HG02885 (cell line): ENCODE measurements at regions not wholly inside any gene's neighbourhood (a gene's known extent, or its start where the extent isn't known, plus 50 kb on each side); places are given as distances from the start of the nearest gene placed in this dataset.
"Not testable (repeated sequence)": the region's sequence is repeated elsewhere in the genome, so short reads cannot be mapped to it uniquely, and the experiment has no call there.

Source experiments
- ATAC-seq: cut with Tn5 transposase; IDR thresholded peaks from one replicate; pipeline ENCODE4 v1.9.1; 2021; ENCODE audit warnings: mild to moderate bottlenecking; ENCODE audit not compliant: unreplicated experiment, poor library complexity

DNA sequence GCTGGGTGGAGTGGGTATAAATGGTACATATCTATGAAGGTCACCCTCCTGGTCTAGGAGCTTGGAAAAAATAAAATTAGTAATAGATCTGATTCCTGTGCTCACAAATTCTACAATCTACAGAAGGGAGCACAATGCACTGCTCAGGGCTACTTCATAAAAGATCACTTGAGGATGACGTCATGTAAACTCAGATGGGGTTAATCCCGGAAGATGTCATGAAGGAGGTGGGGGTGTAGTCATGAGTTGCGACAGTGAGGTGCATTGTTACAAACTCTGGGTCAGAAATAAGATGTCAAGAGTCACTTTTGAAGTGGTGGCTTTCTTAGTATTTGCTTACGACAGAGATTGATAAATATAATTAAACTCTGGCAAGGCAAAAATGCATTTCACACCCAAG is 68.2 kb downstream of the LHX9 start:
- ATAC-seq, result no peak

DNA sequence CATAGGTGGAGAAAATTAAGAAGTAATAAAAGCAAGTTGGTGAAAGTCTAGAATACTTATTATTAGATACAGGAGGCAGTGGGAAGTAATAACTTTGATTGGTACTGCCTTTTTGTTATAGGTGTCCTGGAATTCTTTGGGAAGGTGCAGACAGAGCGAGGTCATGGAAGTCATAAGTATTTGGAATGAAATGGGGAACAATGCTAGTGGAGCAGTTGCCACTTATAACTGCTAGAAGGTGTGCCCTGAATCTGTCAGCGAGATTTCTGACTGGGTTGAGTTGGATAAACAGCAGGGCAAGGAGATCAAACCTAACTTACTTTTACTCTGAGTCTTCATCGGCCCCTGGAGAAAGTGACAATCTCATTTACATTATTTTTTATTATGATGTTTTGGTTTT is 69.6 kb downstream of the LHX9 start:
- no peak for ATAC-seq

DNA sequence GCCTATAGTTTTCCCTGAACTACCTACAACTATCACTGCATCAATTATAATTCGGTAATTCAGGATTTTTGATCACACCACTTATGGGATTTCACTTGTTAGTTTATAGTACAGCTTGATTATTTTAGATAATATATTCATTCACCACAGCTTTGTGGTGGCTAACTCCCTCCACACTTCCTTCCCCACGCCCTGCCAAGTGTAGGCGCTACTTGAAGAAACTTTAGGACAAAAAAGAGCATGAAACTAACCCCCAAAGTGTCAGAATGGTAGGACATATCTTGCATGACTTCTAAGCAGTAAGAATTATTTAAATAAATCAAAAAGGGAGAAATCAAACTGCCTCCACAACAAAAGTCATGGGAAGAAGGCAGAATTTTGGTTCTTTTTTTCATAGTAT is 70.1 kb downstream of the LHX9 start:
- no peak for ATAC-seq

DNA sequence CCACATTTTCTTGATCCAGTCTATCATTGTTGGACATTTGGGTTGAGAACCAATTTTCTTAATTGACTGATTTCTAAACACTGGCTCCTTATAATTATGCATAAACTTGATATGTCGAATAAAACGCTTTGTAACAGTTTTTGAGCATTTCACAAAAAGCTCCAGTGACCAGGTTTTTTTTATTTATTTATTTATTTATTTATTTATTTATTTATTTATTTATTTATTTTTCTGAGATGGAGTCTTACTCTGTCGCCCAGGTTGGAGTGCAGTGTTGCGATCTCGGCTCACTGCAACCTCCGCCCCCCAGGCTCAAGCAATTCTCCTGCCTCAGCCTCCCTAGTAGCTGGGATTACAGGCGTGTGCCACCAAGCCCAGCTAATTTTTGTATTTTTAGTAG is 71.4 kb downstream of the LHX9 start:
- ATAC-seq, result not testable (repeated sequence)

DNA sequence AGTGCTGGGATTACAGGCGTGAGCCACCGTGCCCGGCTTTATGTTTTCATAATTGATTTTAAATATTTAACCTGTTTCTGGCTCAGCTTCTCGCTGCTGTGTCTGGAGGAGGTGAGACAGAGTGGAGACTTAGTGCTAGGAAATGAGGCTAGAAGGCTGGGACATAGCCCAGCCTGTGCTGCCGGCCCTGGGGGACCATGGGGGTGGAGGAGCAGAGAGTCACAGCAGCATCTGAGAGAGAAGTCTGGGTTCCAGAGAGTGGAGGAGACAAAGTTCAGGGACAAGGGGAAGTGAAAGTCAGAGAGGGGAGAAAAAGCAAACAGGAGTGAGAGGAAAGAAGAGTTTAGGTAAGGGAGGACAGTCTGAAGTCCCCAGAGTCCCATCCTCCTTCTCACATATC is 71.9 kb downstream of the LHX9 start:
- no peak for ATAC-seq

DNA sequence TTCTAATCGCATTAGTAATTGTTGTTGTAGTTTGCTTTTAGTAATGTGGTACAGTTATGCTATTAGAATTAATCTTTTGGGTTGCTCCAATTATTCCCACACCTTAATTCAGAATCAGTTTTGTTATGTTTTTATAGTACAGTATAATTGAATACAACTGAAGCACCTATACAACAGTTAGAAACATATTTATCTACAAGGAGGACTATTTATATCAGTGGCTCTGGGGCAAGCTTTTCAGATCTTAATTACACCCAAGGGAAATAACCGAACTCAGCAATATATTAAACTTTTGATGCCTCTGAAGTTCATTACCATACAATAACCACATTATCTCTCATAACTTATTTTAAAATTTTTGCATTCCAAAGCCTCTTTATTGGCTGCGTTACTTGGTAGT is 74.4 kb downstream of the LHX9 start:
- no peak for ATAC-seq

DNA sequence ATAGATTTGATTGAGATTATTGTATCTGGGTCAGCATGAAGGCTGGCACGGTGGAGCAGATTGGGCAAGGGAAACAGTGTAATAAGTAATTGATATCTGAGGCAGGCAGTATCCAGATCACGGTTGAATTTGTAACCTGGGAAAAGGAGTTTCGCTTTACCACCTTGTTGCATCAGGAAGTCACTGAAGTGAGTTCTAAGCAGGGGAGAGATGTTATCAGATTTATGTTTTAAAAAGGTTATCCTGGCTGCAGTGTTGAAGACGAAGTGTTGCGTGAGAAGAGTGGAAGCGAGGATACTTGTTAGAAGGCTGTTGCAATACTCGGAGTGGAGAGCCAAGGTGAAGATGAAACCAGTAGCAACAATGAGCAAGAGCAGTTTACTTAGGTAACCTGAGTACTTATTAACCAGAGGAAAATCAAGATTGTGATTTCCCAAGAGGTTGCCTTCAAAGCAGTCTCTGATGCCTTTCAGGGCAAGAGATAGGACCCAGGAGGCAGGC is 77.8 kb downstream of the LHX9 start:
- ATAC-seq, result no peak

DNA sequence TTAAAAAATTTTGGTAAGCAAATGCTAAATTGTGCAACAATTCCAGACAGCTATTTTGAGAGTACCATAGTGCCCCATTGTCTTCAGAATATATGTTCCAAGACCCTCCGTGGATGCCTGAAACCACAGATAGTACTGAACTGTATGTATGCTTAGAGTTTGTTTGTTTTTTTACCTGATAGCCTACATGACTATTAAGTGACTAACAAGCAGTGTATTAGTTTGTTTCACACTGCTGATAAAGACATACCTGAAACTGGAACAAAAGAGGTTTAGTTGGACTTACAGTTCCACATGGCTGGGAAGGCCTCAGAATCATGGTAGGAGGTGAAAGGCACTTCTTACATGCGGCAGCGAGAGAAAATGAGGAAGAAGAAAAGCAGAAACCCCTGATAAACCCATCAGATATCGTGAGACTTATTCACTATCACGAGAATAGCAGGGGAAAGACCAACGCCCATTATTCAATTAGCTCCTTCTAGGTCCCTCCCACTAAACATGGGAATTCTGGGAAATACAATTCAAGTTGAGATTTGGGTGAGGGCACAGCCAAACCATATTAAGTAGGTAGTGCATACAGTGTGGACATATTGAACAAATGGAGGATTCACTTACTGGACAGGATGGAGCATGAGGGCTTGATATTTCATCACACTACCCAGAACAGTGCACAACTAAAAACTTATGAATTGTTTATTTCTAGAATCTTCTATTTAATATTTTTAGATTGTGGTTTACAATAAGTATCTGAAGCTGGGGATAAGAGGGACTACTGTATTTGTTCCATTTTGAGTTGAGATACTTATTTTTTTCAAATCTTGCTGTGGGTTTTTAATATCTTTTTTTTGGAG is 78.5 kb downstream of the LHX9 start:
- ATAC-seq, result no peak

DNA sequence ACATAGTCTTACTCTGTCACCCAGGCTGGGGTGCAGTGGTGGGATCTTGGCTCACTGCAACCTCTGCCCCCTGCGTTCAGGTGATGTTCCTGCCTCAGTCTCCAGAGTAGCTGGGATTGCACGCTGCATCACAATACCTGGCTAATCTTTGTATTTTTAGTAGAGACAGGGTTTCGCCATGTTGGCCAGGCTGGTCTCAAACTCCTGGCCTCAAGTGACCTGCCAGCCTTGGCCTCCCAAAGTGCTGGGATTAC is 79.0 kb downstream of the LHX9 start:
- not testable (repeated sequence) for ATAC-seq

DNA sequence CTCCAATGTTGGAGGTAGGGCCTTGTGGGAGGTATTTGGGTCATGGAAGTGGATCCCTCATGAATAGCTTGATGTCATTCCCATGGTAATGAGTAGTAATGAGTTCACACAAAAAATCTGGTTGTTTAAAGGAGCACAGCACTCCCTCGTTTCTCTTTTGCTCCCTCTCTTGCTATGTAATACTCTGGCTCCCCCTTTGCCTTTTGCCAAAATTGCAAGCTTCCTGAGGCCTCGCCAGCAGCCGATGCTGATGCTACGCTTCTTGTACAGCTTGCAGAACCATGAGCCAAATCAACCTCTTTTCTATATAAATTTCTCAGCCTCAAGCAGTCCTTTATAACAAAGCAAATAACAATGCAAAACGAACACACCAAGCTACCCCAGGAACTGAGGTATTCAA is 80.9 kb downstream of the LHX9 start:
- no peak for ATAC-seq

DNA sequence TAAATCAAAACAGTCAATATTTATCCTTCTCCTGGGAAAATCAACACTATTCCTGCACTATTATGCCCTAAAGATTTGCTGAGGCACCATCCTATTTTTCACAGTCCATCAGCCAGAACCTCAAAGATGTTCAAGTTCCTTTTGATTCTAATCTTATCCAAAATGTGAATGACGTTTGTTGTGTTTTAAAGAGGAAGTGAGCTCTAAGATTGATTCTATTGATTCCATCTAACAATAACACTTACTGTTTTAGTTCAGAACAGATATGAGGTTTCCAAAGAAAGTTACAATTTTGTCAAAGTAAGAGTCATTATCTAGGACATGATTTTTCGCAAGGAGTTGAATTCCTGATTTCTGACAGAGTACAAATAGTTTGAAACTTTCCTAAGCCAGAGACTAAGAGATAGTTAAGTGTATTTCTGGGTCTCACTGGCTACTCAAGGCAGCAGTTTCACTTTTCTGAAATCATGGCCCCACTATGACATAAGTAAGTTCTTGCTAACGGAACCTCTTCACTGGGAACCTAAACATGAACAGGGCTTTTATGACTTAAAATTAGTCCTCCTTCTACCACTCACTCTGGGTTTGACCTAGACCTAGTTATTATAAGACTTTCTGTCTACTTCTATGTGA is 84.7 kb downstream of the LHX9 start:
- no peak for ATAC-seq

DNA sequence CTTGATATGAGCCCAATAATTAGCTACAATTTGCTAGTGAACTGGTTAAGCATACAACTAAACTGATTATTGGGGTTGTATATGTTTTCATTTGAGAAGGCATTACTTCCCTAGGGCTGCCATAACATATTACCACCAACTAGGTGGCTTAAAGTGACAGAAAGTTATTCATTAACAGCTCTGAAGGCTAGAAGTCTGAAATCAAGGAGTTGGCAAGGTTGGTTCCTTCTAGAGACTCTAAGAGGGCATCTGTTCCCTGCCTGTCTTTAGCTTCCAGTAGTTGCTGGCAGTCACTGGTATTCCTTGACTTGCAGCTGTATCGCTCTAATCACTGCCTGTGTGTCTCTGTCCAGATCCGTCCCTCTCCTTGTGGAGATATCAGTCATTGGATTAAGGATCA is 86.3 kb downstream of the LHX9 start:
- no peak for ATAC-seq

DNA sequence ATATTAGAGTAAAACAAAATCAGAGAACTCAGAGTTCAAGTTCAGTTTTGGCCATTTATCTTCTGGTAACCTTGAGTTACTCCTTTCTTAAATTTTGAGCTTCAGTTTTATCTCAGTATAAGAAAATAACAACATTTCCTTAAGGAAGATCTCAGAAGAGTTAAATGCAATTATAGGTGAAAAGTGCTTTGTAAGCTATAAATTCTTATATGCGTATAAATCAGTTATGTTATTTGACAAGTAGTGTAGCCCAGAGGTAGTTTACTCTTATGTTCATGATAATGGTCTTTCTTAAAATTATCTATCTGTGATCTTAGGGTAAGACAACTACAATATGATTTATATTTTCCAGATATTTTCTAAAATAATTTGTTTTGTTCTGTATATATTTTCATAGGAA is 89.8 kb downstream of the LHX9 start:
- ATAC-seq, result no peak

DNA sequence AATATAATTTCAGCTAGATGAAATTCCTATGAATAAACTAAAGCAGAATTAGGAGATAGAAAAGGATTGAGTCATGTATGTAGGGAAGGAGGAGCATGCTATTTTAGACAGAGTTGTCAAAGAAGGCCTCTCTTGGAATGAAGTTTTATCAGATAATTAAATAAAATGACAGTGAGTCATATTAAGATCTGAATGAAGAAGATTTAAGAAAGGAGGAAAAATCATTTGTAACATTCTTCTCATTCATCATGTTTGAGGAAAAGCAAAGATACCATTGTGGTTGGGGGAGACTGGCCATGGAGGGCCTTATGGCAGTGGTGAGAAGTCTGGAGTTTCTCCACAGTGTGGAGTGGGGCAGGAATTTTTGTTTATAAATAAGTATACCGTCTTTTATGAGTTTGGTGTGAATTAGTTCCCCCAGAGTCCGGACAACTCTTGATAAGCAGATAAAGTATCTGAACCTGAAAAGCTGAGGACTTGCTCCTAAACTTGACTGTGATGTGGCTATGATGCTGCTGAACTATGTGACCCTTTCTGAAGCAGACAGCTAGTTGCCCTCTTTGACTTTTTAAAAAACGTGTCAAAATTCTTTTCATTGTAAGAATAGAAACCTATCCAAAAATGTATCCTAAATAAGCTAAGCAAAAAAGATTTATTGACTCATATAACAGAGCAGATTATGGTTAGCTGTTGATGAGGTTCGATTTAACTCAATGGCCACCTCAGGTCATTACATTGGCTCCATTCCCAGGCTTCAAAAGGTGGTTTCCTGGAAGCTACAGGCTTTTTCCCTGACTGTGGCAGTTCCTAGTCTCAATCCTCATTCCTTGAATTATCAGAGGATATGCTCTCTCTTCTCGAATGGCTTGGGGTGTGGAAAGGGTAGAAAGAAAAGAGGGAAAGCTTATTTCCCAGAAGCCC is 90.8 kb downstream of the LHX9 start:
- no peak for ATAC-seq

DNA sequence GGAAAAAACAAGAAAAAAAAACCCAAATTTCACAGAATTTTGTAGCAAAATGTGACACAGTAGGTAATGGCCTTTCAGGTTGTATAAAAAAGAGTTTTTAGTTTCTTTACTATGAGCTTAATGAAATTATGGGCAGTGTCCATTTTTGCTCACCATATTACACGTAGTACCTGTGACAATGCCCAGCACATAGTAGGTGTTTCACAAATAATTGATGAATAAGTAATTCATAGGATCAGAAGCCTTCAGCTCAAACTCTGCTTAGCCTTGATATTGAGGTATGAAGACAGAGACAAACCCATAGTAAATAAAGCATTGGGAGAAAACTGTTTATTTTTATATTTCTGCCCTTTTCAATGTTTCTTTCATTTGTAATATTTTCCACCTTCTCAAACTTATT is 97.2 kb downstream of the LHX9 start:
- no peak for ATAC-seq

DNA sequence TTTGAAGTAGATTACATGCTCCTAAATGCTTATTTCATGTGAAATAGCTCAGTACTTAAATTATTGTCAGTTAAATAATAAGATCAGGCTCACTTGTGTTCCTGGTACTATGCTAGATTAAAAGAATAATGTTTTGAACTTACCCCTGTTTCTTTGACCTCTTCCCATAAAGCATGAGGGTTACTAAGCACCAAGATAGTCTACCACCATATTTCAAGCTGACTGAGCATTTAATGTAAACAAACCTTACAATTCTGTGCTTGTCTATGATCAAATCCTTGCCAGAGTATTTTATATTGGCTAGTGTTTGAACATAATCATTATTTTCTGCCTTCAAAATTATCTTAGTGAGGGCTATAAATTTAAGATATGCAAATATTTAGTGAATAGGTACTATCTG is 98.1 kb downstream of the LHX9 start:
- ATAC-seq, result no peak

DNA sequence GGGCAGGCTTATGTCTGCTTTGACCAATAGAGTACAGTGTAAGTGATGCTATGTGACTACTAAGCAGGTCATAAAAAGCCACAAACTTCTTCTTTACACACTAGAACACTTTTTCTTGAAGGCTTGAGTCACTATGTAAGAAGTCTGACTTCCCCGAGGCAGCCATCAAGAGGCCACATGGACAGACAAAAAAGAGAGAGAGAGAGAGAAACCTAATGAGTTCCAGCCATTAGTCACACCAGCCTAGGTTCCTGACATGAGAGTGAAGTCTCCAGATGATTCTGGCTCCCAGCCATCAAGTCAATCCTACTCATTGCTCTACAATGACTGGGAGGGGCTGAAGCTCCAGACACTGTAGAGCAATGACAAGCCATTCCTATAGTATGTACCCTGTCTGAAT is 101.4 kb downstream of the LHX9 start:
- ATAC-seq, result no peak

DNA sequence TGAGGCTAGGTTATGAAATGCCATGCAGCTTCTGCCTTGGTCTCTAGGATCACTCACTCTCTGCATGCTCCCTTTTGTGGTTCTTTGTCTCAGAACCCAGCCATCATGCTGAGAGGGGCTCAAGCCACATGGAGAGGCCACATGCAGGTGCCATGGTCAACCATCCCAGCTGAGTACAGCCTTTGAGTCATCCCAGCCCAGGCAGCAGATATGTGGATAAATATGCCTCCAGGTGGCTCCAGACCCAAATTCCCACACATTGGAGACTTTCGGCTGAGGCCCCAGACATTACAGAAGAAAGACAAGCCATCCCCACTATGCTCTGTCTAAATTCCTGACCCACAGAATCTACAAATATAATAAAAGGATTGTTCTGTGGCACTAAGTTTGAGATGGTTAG is 102.0 kb downstream of the LHX9 start:
- ATAC-seq, result no peak

DNA sequence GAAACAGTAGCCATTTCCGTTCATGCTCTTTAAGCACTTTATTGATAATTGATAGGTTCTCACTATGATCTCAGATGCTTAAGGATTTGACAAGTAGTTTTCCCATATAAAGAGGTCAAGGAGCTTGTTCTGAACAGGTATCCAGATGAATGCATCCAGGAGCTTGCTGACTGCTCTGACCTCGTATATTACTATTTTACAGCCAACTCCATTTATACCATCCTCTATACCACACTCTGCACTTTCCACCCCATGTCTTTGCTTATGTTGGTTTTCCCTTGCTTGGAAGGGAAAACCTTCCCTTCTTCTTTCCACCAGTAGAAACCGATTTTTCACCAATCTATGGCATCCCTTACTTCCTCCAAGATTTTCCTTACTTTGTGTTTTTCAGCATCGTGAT is 107.2 kb downstream of the LHX9 start:
- ATAC-seq, result no peak

DNA sequence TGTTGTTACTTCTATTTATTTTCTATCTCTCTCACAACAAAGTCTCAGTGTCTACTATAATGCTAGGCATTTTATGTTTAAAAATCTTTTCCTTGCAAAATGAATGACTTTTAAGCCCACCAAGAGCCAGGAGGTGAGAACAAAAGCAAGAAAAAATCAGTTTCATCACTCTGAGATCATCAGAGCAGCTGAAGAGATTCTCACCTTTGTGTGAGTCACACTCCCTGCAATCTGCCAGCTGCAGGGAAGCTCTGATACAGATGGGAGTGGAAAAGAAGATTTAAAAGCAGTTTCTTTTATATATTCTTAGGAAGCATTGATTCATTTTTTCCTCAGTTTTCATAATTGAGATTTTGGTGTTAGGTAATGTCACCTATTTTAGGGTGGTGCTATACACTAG is 107.6 kb downstream of the LHX9 start:
- ATAC-seq, result no peak

DNA sequence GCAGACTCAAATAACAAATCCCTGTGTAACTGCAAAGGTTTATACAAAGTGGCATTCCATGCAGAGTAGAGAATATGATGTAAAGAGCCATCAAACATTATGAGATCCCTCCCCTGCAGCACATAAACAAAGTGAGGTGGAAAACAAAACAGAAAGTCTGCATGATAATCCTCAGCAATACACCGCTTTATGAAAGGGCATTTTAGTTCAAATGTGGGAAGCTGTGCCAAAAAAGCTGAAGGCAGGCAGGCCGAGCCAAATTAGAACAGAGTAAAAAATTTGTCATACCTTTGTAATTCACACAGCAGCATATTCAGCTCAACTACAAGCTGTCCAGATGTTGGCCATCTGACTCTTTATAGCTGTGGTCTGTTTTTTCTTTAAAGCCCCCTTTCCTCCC is 113.5 kb downstream of the LHX9 start:
- ATAC-seq, result no peak
